H1 (cell line): ENCODE measurements at regions not wholly inside any gene's neighbourhood (a gene's known extent, or its start where the extent isn't known, plus 50 kb on each side); places are given as distances from the start of the nearest gene placed in this dataset.

Source experiments
- CTCF ChIA-PET: fragments of 300-600 bp; sonication (Branson Sonifier 250); formaldehyde crosslinking; loops from one replicate; lab custom pipeline; 2021; ENCODE audit not compliant: partially characterized antibody; lab: Charles Lee
- POLR2A ChIA-PET: fragments of 300-600 bp; sonication (Branson Sonifier 250); formaldehyde crosslinking; loops from one replicate; lab custom pipeline; 2021; ENCODE audit warnings: inconsistent platforms; ENCODE audit not compliant: partially characterized antibody; lab: Charles Lee
- DNase-seq, 2 experiments: peaks; one replicate each; pipeline versions ENCODE4 v3.0.0 to v3.0.0-alpha.2; 2010 to 2022; ENCODE audit warnings: low spot score in 2 of 2, low read depth in 1 of 2, mixed read lengths in 1 of 2
- FAIRE-seq: peaks from 2 replicates; lab custom pipeline; 2011; peaks lifted over from hg19 to GRCh38; lab: Jason Lieb, UNC
- H2AFZ ChIP-seq: 2 replicates; pipeline ENCODE4 v1.8.1; 2012; ENCODE audit warnings: low read length, inconsistent platforms
- H2AK5ac ChIP-seq: 2 replicates; pipeline ENCODE4 v1.6.1; 2013; ENCODE audit warnings: low read depth, low read length
- H2BK120ac ChIP-seq: replicated peaks from 2 replicates; pipeline ENCODE3; 2013; ENCODE audit warnings: low read depth, low read length, inconsistent platforms
- H2BK12ac ChIP-seq: 2 replicates; pipeline ENCODE4 v1.6.1; 2013; ENCODE audit warnings: low read depth, low read length
- H2BK15ac ChIP-seq: 2 replicates; pipeline ENCODE4 v1.6.1; 2013; ENCODE audit warnings: low read length
- H2BK20ac ChIP-seq: 2 replicates; pipeline ENCODE4 v1.6.1; 2013; ENCODE audit warnings: low read length
- H2BK5ac ChIP-seq: 2 replicates; pipeline ENCODE4 v1.6.1; 2013; ENCODE audit warnings: low read depth, low read length
- H3K14ac ChIP-seq: 2 replicates; pipeline ENCODE4 v1.6.1; 2013; ENCODE audit warnings: inconsistent platforms; ENCODE audit not compliant: insufficient read length
- H3K18ac ChIP-seq: 2 replicates; pipeline ENCODE4 v1.6.1; 2013; ENCODE audit warnings: low read length; ENCODE audit errors: extremely low read depth
- H3K23ac ChIP-seq: 2 replicates; pipeline ENCODE4 v1.6.1; 2013; ENCODE audit warnings: inconsistent platforms; ENCODE audit not compliant: insufficient read length
- H3K23me2 ChIP-seq: 2 replicates; pipeline ENCODE4 v1.6.1; 2013; ENCODE audit warnings: low read depth, low read length
- H3K27ac ChIP-seq: 2 replicates; pipeline ENCODE4 v1.6.1; 2011; ENCODE audit warnings: low read depth, low read length, inconsistent platforms
- H3K27me3 ChIP-seq, 4 experiments: replicated peaks in 1 of 4; 1 replicate in 1 of 4; 2 replicates in 3 of 4; pipeline versions ENCODE4 v1.6.1 to v1.8.1; 2011 to 2013; ENCODE audit warnings: low read length in 3 of 4, mild to moderate bottlenecking in 3 of 4, inconsistent platforms in 2 of 4, mixed read lengths in 2 of 4, moderate library complexity in 1 of 4; ENCODE audit not compliant: control insufficient read depth in 3 of 4, insufficient read depth in 3 of 4; ENCODE audit errors: extremely low read depth in 1 of 4
- H3K36me3 ChIP-seq, 4 experiments: 2 replicates each; pipeline versions ENCODE4 v1.6.1 to v1.8.1; 2011 to 2013; ENCODE audit warnings: mild to moderate bottlenecking in 4 of 4, low read length in 3 of 4, moderate library complexity in 2 of 4, control low read depth in 1 of 4, inconsistent platforms in 1 of 4; ENCODE audit not compliant: insufficient read depth in 4 of 4, control insufficient read depth in 2 of 4
- H3K4ac ChIP-seq: replicated peaks from 2 replicates; pipeline ENCODE3; 2013; ENCODE audit warnings: low read length, low read depth, mixed read lengths, inconsistent platforms; ENCODE audit not compliant: insufficient read length
- H3K4me1 ChIP-seq, 4 experiments: replicated peaks in 1 of 4; 1 replicate in 1 of 4; 2 replicates in 3 of 4; pipeline versions ENCODE4 v1.6.1 to v1.8.1; 2011 to 2013; ENCODE audit warnings: low read length in 3 of 4, inconsistent platforms in 2 of 4, mixed read lengths in 1 of 4; ENCODE audit not compliant: insufficient read depth in 4 of 4, control insufficient read depth in 3 of 4
- H3K4me2 ChIP-seq, 2 experiments: 2 replicates each; pipeline versions ENCODE4 v1.6.1 to v1.8.1; 2011 to 2013; ENCODE audit warnings: low read depth in 2 of 2, low read length in 2 of 2, control low read depth in 1 of 2, inconsistent platforms in 1 of 2, mild to moderate bottlenecking in 1 of 2; ENCODE audit not compliant: insufficient read depth in 1 of 2
- H3K4me3 ChIP-seq, 4 experiments: fragments of 200-600, 300-600 bp in 1 of 4; sonication (generic), shearing (Covaris generic), sonication (Bioruptor Twin) in 1 of 4; 2 replicates each; pipeline versions ENCODE4 v1.5.1 to v1.8.1; 2011 to 2016; ENCODE audit warnings: low read length in 4 of 4, low read depth in 3 of 4, control low read depth in 2 of 4, inconsistent platforms in 2 of 4, mild to moderate bottlenecking in 2 of 4, mixed read lengths in 1 of 4, moderate library complexity in 1 of 4; ENCODE audit not compliant: insufficient read depth in 2 of 4; ENCODE audit errors: extremely low read depth in 1 of 4
- H3K56ac ChIP-seq: replicated peaks from 2 replicates; pipeline ENCODE3; 2013; ENCODE audit warnings: low read depth, mild to moderate bottlenecking, mixed read lengths, low read length, inconsistent platforms; ENCODE audit not compliant: insufficient read length
- H3K79me1 ChIP-seq: 2 replicates; pipeline ENCODE4 v1.6.1; 2013; ENCODE audit warnings: low read depth, low read length, control low read depth
- H3K79me2 ChIP-seq, 2 experiments: 2 replicates each; pipeline versions ENCODE4 v1.6.1 to v1.8.1; 2012 to 2013; ENCODE audit warnings: low read length in 2 of 2, mild to moderate bottlenecking in 2 of 2, inconsistent platforms in 1 of 2; ENCODE audit not compliant: insufficient read depth in 2 of 2, control insufficient read depth in 1 of 2
- H3K9ac ChIP-seq, 4 experiments: replicated peaks in 1 of 4; 1 replicate in 1 of 4; 2 replicates in 3 of 4; pipeline versions ENCODE4 v1.6.1 to v1.8.1; 2011 to 2013; ENCODE audit warnings: low read depth in 3 of 4, low read length in 3 of 4, control low read depth in 2 of 4, mild to moderate bottlenecking in 2 of 4, moderate library complexity in 2 of 4, inconsistent platforms in 1 of 4; ENCODE audit errors: extremely low read depth in 1 of 4
- H3K9me3 ChIP-seq, 2 experiments: 2 replicates each; pipeline versions ENCODE4 v1.6.1 to v1.8.1; 2012 to 2013; ENCODE audit warnings: mild to moderate bottlenecking in 2 of 2, moderate library complexity in 2 of 2, control low read depth in 1 of 2, inconsistent platforms in 1 of 2, low read depth in 1 of 2, low read length in 1 of 2, mixed read lengths in 1 of 2; ENCODE audit not compliant: insufficient read depth in 2 of 2
- H4K20me1 ChIP-seq, 2 experiments: replicated peaks in 1 of 2; 2 replicates each; pipeline versions ENCODE3 to v1.8.1; 2011 to 2013; ENCODE audit warnings: inconsistent platforms in 2 of 2, low read length in 2 of 2, mild to moderate bottlenecking in 1 of 2; ENCODE audit not compliant: insufficient read depth in 2 of 2, control insufficient read depth in 1 of 2
- H4K5ac ChIP-seq: 2 replicates; pipeline ENCODE4 v1.6.1; 2013; ENCODE audit warnings: low read length, low read depth, mixed read lengths, inconsistent platforms; ENCODE audit not compliant: insufficient read length
- H4K8ac ChIP-seq: 2 replicates; pipeline ENCODE4 v1.8.0; 2013; ENCODE audit warnings: mild to moderate bottlenecking, moderate library complexity, low read length, inconsistent platforms; ENCODE audit not compliant: insufficient read depth; ENCODE audit errors: extremely low read depth
- H4K91ac ChIP-seq: replicated peaks from 2 replicates; pipeline ENCODE3; 2013; ENCODE audit warnings: low read length, mixed read lengths, inconsistent platforms; ENCODE audit not compliant: insufficient read length
- CBX8 ChIP-seq: fragments of 300-800, 300-1000 bp; sonication (generic); IDR thresholded peaks from 2 replicates; pipeline ENCODE4 v1.7.1; 2016; ENCODE audit warnings: low read depth, low read length, borderline replicate concordance
- MAFK ChIP-seq: IDR thresholded peaks from 2 replicates; pipeline ENCODE4 v1.6.1; 2012; ENCODE audit warnings: low read depth, mild to moderate bottlenecking, improper control_type of control experiment, low read length
- SIN3A ChIP-seq, 2 experiments: IDR thresholded peaks in 1 of 2; conservative IDR thresholded peaks in 1 of 2; 2 replicates each; pipeline ENCODE4 v1.6.1; 2011 to 2012; ENCODE audit warnings: low read length in 2 of 2, improper control_type of control experiment in 1 of 2, low read depth in 1 of 2, mild to moderate bottlenecking in 1 of 2
- SP4 ChIP-seq: IDR thresholded peaks from 2 replicates; pipeline ENCODE4 v1.6.1; 2012; ENCODE audit warnings: low read length, inconsistent platforms
- WGBS, 2 experiments: shearing (Covaris generic) in 1 of 2; methylation state at CpG; one replicate each; pipeline versions ENCODE4 v1.1.6 to v1.1.7; 2013 to 2015; ENCODE audit warnings: low lambda C conversion rate in 2 of 2, mixed read lengths in 2 of 2, inconsistent platforms in 1 of 2, low coverage in 1 of 2, missing lambda C conversion rate in 1 of 2; ENCODE audit not compliant: insufficient replicate concordance in 2 of 2, insufficient coverage in 1 of 2, insufficient read length in 1 of 2; ENCODE audit errors: extremely low coverage in 1 of 2, missing lambda C conversion rate in 1 of 2; 5-methylcytosine and 5-hydroxymethylcytosine counted together
- TF ChIP-seq, protein P1 (sequence below), 3 experiments: IDR thresholded peaks; 1 replicate in 2 of 3; 2 replicates in 1 of 3; pipeline versions ENCODE4 v1.5.1 to v1.6.1; 2011; ENCODE audit warnings: low read length in 3 of 3, mild to moderate bottlenecking in 3 of 3, inconsistent platforms in 2 of 3, low read depth in 1 of 3, moderate library complexity in 1 of 3; ENCODE audit not compliant: insufficient read depth in 1 of 3; ENCODE audit errors: control extremely low read depth in 1 of 3

DNA sequence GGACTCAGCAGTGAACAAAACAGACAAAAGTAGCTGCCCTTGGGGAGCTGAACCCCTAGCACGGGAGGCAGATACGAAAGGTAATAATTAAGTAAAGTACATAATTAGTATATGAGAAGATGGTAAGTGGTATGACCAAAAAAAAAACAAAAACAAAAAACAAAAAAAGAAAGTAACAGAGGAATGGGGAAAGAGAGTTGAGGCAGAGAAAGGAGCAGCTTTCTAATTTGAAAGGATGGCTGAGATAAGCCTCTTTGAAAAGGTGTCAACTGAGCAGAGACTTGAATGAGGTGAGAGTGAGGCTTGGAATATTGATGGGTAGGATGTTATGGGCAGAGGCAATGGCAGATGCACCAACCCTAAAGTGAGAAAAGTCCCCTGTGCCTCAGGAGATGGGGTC, 69.7 kb downstream of the CARTPT start:
- H3K4me3 ChIP-seq, result no peak overlapping the region
- H3K27me3 ChIP-seq, result no peaks in the 10 kb centered on the region
- H2BK20ac ChIP-seq, result no peak overlapping the region
- H3K56ac ChIP-seq, result no peak overlapping the region
- H3K79me2 ChIP-seq, result no peaks in the 10 kb centered on the region
- no peak overlapping the region for H4K8ac ChIP-seq
- no peak overlapping the region for H3K18ac ChIP-seq
- TF ChIP-seq CBX8 (no peak), SIN3A (conservative IDR thresholded peaks at IDR 0.05 in 1 of 2, IDR thresholded peaks at IDR 0.05 in 1 of 2; ENCODE audit: low read depth in 1 of 2, low read length in 2 of 2) (no peak), SP4 (no peak), MAFK (no peak)
- TF ChIP-seq, protein P1, sequence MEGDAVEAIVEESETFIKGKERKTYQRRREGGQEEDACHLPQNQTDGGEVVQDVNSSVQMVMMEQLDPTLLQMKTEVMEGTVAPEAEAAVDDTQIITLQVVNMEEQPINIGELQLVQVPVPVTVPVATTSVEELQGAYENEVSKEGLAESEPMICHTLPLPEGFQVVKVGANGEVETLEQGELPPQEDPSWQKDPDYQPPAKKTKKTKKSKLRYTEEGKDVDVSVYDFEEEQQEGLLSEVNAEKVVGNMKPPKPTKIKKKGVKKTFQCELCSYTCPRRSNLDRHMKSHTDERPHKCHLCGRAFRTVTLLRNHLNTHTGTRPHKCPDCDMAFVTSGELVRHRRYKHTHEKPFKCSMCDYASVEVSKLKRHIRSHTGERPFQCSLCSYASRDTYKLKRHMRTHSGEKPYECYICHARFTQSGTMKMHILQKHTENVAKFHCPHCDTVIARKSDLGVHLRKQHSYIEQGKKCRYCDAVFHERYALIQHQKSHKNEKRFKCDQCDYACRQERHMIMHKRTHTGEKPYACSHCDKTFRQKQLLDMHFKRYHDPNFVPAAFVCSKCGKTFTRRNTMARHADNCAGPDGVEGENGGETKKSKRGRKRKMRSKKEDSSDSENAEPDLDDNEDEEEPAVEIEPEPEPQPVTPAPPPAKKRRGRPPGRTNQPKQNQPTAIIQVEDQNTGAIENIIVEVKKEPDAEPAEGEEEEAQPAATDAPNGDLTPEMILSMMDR (IDR thresholded peaks at IDR 0.05; ENCODE audit: control extremely low read depth in 1 of 3, insufficient read depth in 1 of 3, low read depth in 1 of 3, low read length in 3 of 3), result no peak
- H3K23ac ChIP-seq, result no peak overlapping the region
- peaks cover 0 to 6% (median 4%) of the 10 kb centered on the region in 4 experiments; a peak in 4 of 7 replicates for H3K4me1 ChIP-seq
- DNase-seq (no peak), FAIRE-seq (no peak)
- POLR2A ChIA-PET, result no interaction called here
- no peak overlapping the region for H4K91ac ChIP-seq
- CTCF ChIA-PET, result interaction anchor here (1.1 kb wide), 1 partner anchor 100 kb away, joined by 3 read pairs; no protein-coding TSS in a partner anchor
- peaks cover 0 to 2% (median 0%) of the 10 kb centered on the region in 4 experiments; a peak in 1 of 8 replicates for H3K36me3 ChIP-seq
- H4K20me1 ChIP-seq, result no peaks in the 10 kb centered on the region
- H3K79me1 ChIP-seq, result no peaks in the 10 kb centered on the region
- no peak overlapping the region for H2AFZ ChIP-seq
- H2AK5ac ChIP-seq, result no peak overlapping the region
- no peak overlapping the region for H3K4ac ChIP-seq
- no peak overlapping the region for H3K4me2 ChIP-seq
- no peak overlapping the region for H4K5ac ChIP-seq
- no peak overlapping the region for H2BK12ac ChIP-seq
- peaks cover 0 to 3% of the 10 kb centered on the region in 2 experiments; a peak in 2 of 4 replicates for H3K9me3 ChIP-seq
- H3K9ac ChIP-seq, result no peak overlapping the region
- H2BK5ac ChIP-seq, result no peak overlapping the region
- no peak overlapping the region for H2BK120ac ChIP-seq
- no peak overlapping the region for H3K27ac ChIP-seq
- H3K23me2 ChIP-seq, result no peaks in the 10 kb centered on the region
- no peak overlapping the region for H3K14ac ChIP-seq
- 94% methylated on average over 2 of the region's 2 CpGs; no CpG with 5 or more reads in 1 of the 2 experiments for WGBS, 2 experiments
- no peak overlapping the region for H2BK15ac ChIP-seq
